ENCODE measurements at regions not wholly inside any gene's neighbourhood (a gene's known extent, or its start where the extent isn't known, plus 50 kb on each side); places are given as distances from the start of the nearest gene placed in this dataset.

- no peak for TF ChIP-seq CTCF (IDR thresholded peaks at IDR 0.05; ENCODE audit: low read depth, low read length, missing input control)
- TF ChIP-seq ZBTB33 (IDR thresholded peaks at IDR 0.05) = no peak
- no peak for TF ChIP-seq YY1 (IDR thresholded peaks at IDR 0.05)
- TF ChIP-seq MAX (IDR thresholded peaks at IDR 0.05) = no peak
- no peak for TF ChIP-seq RAD21 (IDR thresholded peaks at IDR 0.05)
- no peak for TF ChIP-seq TAF1 (conservative IDR thresholded peaks at IDR 0.05)
- no peak for TF ChIP-seq FOXA1 (IDR thresholded peaks at IDR 0.05)
Measured at GRCh38 chr2:24410976-24411375, 50.6 kb upstream of the ITSN2 start.
